ENCODE measurements at regions not wholly inside any gene's neighbourhood (a gene's known extent, or its start where the extent isn't known, plus 50 kb on each side); places are given as distances from the start of the nearest gene placed in this dataset.

GRCh38 chr14:60363275-60363674 is 114.3 kb downstream of the PPM1A start:
- no peak for TF ChIP-seq POLR2A (IDR thresholded peaks at IDR 0.05; ENCODE audit: low read depth, low read length)
- TF ChIP-seq, protein P1, sequence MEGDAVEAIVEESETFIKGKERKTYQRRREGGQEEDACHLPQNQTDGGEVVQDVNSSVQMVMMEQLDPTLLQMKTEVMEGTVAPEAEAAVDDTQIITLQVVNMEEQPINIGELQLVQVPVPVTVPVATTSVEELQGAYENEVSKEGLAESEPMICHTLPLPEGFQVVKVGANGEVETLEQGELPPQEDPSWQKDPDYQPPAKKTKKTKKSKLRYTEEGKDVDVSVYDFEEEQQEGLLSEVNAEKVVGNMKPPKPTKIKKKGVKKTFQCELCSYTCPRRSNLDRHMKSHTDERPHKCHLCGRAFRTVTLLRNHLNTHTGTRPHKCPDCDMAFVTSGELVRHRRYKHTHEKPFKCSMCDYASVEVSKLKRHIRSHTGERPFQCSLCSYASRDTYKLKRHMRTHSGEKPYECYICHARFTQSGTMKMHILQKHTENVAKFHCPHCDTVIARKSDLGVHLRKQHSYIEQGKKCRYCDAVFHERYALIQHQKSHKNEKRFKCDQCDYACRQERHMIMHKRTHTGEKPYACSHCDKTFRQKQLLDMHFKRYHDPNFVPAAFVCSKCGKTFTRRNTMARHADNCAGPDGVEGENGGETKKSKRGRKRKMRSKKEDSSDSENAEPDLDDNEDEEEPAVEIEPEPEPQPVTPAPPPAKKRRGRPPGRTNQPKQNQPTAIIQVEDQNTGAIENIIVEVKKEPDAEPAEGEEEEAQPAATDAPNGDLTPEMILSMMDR (IDR thresholded peaks at IDR 0.05; ENCODE audit: extremely low read depth in 1 of 2, insufficient read depth in 1 of 2, low read depth in 1 of 2, low read length in 2 of 2) = no peak

All from endothelial cell of umbilical vein (primary cell).